PC-9 (cell line): ENCODE measurements at regions not wholly inside any gene's neighbourhood (a gene's known extent, or its start where the extent isn't known, plus 50 kb on each side); places are given as distances from the start of the nearest gene placed in this dataset.

Experiments
- BruUV-seq: library from RNA; stranded (reverse); fragments of 400-500 nt; replicated peaks from 2 replicates; lab custom pipeline; 2021; lab: Mats Ljungman, UMichigan
- CTCF ChIA-PET: fragments of 300-600 bp; sonication (Branson Sonifier 250); formaldehyde crosslinking; loops from one replicate; lab custom pipeline; 2022; ENCODE audit warnings: antibody characterized with exemption; lab: Charles Lee
- POLR2A ChIA-PET: fragments of 300-600 bp; sonication (Branson Sonifier 250); formaldehyde crosslinking; loops from one replicate; lab custom pipeline; 2022; ENCODE audit warnings: antibody characterized with exemption; ENCODE audit not compliant: unreplicated experiment; lab: Charles Lee
- DNase-seq, 2 experiments: peaks; one replicate each; pipeline versions ENCODE4 v3.0.0 to v3.0.0-alpha.2; 2015 to 2022; ENCODE audit warnings: mixed read lengths in 1 of 2
- H2AFZ ChIP-seq: fragments of 200-600 bp; sonication (generic); 2 replicates; pipeline ENCODE4 v1.8.1; 2017; ENCODE audit warnings: antibody characterized with exemption
- H3F3A ChIP-seq: fragments of 200-600 bp; sonication (generic); 2 replicates; pipeline ENCODE4 v1.8.1; 2017; ENCODE audit warnings: antibody characterized with exemption, mild to moderate bottlenecking, low read depth; ENCODE audit not compliant: insufficient read depth
- H3K27ac ChIP-seq: fragments of 200-600 bp; sonication (generic); 2 replicates; pipeline ENCODE4 v1.6.1; 2016; ENCODE audit warnings: mixed run types
- H3K27me3 ChIP-seq: fragments of 200-600 bp; sonication (generic); 2 replicates; pipeline ENCODE4 v1.6.1; 2016; ENCODE audit warnings: low read depth, mixed run types; ENCODE audit not compliant: insufficient read depth
- H3K36me3 ChIP-seq: fragments of 200-600 bp; sonication (generic); 2 replicates; pipeline ENCODE4 v1.6.1; 2016; ENCODE audit warnings: low read depth, mixed run types
- H3K4me1 ChIP-seq: fragments of 200-600 bp; sonication (generic); replicated peaks from 2 replicates; pipeline ENCODE4 v1.6.1; 2016; ENCODE audit warnings: mixed run types; ENCODE audit not compliant: insufficient read depth
- H3K4me2 ChIP-seq: fragments of 200-600 bp; sonication (generic); 2 replicates; pipeline ENCODE4 v1.6.1; 2017; ENCODE audit warnings: mixed run types
- H3K4me3 ChIP-seq: fragments of 200-600 bp; sonication (generic); 2 replicates; pipeline ENCODE4 v1.6.1; 2016; ENCODE audit warnings: mixed run types
- H3K79me2 ChIP-seq: fragments of 200-600 bp; sonication (generic); 2 replicates; pipeline ENCODE4 v1.6.1; 2017; ENCODE audit warnings: low read depth, mixed run types
- H3K9me2 ChIP-seq: fragments of 200-600 bp; sonication (generic); 2 replicates; pipeline ENCODE4 v1.8.1; 2017; ENCODE audit warnings: mild to moderate bottlenecking; ENCODE audit not compliant: insufficient read depth
- H3K9me3 ChIP-seq: fragments of 200-600 bp; sonication (generic); 2 replicates; pipeline ENCODE4 v1.8.1; 2016; ENCODE audit warnings: low read depth; ENCODE audit not compliant: insufficient read depth
- H4K20me1 ChIP-seq: fragments of 200-600 bp; sonication (generic); 2 replicates; pipeline ENCODE4 v1.8.1; 2017; ENCODE audit not compliant: insufficient read depth
- EZH2 ChIP-seq: fragments of 200-600 bp; sonication (generic); IDR thresholded peaks from 2 replicates; pipeline ENCODE4 v1.8.0; 2017; ENCODE audit warnings: antibody characterized with exemption, low read depth
- intact Hi-C: fragments of 100-400 bp; cut with micrococcal nuclease; formaldehyde crosslinking; loops from one replicate; pipeline ENCODE4 v1.10.0; 2022; ENCODE audit not compliant: unreplicated experiment
- TF ChIP-seq, protein P1 (sequence below): fragments of 200-600 bp; sonication (generic); conservative IDR thresholded peaks from 2 replicates; pipeline ENCODE4 v1.6.1; 2017; ENCODE audit warnings: mixed run types, antibody characterized with exemption, mild to moderate bottlenecking, moderate library complexity

DNA sequence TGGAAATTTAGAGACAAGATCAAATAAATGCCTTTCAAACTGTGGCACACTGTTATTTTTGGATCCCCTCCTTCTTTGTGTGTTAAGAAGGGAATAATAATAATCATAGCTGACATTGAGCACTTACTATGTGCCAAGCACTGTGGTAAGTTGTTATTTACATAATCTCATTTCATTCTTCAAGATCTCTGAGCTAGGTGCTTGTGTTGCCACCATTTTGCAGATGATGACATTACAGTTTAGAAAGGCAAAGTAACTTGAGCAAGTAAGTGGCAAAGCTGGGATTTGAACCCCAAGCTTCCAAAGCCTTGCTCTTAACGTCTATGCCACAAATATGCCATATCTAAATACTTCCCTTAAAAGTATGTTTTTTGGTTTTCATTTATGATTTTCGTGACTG lies 121.8 kb upstream of the TMEM161B start:
- H3K79me2 ChIP-seq = no peaks in the 10 kb centered on the region
- no peak overlapping the region for H2AFZ ChIP-seq
- H3K4me1 ChIP-seq = no peaks in the 10 kb centered on the region
- H3K4me3 ChIP-seq = no peak overlapping the region
- no peaks in the 10 kb centered on the region for H3K27me3 ChIP-seq
- ChIA-PET POLR2A (no interaction called here), CTCF (no interaction called here)
- no peaks in the 10 kb centered on the region for H3K9me2 ChIP-seq
- H3K36me3 ChIP-seq = no peaks in the 10 kb centered on the region
- no peak for DNase-seq
- no peak for TF ChIP-seq EZH2
- TF ChIP-seq, protein P1, sequence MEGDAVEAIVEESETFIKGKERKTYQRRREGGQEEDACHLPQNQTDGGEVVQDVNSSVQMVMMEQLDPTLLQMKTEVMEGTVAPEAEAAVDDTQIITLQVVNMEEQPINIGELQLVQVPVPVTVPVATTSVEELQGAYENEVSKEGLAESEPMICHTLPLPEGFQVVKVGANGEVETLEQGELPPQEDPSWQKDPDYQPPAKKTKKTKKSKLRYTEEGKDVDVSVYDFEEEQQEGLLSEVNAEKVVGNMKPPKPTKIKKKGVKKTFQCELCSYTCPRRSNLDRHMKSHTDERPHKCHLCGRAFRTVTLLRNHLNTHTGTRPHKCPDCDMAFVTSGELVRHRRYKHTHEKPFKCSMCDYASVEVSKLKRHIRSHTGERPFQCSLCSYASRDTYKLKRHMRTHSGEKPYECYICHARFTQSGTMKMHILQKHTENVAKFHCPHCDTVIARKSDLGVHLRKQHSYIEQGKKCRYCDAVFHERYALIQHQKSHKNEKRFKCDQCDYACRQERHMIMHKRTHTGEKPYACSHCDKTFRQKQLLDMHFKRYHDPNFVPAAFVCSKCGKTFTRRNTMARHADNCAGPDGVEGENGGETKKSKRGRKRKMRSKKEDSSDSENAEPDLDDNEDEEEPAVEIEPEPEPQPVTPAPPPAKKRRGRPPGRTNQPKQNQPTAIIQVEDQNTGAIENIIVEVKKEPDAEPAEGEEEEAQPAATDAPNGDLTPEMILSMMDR = no peak
- no peak overlapping the region for H3K27ac ChIP-seq
- no peaks in the 10 kb centered on the region for H3F3A ChIP-seq
- H3K4me2 ChIP-seq = no peak overlapping the region
- BruUV-seq = no TSS peak
- H3K9me3 ChIP-seq = no peaks in the 10 kb centered on the region
- no peaks in the 10 kb centered on the region for H4K20me1 ChIP-seq
- intact Hi-C loops = no loop called here

DNA sequence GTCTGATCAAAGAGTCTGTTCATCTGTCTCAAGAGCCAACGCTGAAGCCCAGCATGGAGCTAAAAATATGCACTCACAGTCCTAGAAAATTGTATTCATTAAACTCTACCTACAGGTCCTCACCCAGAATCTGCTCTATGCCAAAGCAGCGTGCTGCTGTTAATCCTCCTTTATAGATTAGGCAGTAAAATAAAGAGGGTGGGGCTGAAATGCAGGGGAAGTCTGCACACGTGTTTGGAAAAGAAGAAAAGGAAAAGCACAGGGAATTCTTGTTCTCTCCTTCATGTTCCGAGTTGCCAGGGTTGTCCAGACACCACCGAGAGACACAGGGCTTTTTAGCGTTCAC lies 121.4 kb upstream of the TMEM161B start:
- Histone ChIP-seq H3K4me1 (no peaks in the 10 kb centered on the region), H3F3A (no peaks in the 10 kb centered on the region), H3K9me2 (no peaks in the 10 kb centered on the region), H3K27me3 (no peaks in the 10 kb centered on the region), H2AFZ (no peak overlapping the region), H3K36me3 (no peaks in the 10 kb centered on the region), H3K4me3 (no peak overlapping the region), H3K27ac (no peak overlapping the region), H4K20me1 (no peaks in the 10 kb centered on the region), H3K4me2 (no peak overlapping the region), H3K9me3 (no peaks in the 10 kb centered on the region), H3K79me2 (no peaks in the 10 kb centered on the region)
- CTCF ChIA-PET = no interaction called here
- no TSS peak for BruUV-seq
- TF ChIP-seq, protein P1 = no peak
- no peak for TF ChIP-seq EZH2
- no peak for DNase-seq
- POLR2A ChIA-PET = no interaction called here
- intact Hi-C loops = no loop called here

DNA sequence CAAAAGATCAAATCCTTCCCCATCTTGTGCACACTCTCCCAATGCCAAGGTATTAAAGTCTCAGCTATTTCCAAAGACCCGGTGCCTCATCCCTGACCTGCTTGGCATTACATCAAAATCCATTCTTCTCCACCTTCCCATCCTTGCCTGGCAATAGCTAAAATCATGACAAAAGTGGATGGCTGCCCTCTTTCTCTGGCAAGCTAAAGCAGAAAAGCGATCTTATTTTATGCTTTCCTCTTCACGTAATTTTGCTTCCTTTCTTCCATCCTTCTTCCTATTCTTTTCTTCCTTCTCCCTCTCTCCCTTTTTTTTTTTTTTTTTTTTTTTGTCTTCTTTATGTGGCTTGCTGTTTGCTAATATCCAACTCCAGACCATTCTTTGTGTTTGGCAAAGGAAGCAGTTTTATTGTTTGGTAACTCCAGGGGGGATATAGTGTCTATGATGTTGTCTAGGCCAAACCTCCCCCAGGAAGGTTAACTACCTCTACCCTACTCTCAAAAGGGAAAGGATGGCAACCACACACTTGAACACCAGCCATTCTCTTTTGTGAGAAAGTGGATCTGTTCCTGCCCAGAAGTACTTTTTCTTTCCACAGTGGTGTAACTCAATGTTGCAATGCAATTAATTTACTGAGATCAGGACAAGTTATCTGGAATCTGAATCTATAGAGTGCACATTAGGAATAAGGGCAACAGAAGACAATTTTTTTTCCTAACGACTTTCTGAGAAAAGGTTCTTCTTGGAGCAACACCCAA lies 120.9 kb upstream of the TMEM161B start:
- Histone ChIP-seq H3K4me3 (no peak overlapping the region), H3K9me2 (no peaks in the 10 kb centered on the region), H3K79me2 (no peaks in the 10 kb centered on the region), H3K36me3 (no peaks in the 10 kb centered on the region), H3K27ac (no peak overlapping the region), H3K4me2 (no peak overlapping the region), H3K9me3 (no peaks in the 10 kb centered on the region), H3F3A (no peaks in the 10 kb centered on the region), H4K20me1 (no peaks in the 10 kb centered on the region), H3K4me1 (no peaks in the 10 kb centered on the region), H3K27me3 (no peaks in the 10 kb centered on the region), H2AFZ (no peak overlapping the region)
- CTCF ChIA-PET = no interaction called here
- intact Hi-C loops = no loop called here
- DNase-seq = no peak
- no TSS peak for BruUV-seq
- POLR2A ChIA-PET = no interaction called here
- no peak for TF ChIP-seq EZH2
- TF ChIP-seq, protein P1 = no peak
